Esophagus (tissue), 2 donors: ENCODE measurements at regions not wholly inside any gene's neighbourhood (a gene's known extent, or its start where the extent isn't known, plus 50 kb on each side); places are given as distances from the start of the nearest gene placed in this dataset.

Experiments used
- H3K27ac ChIP-seq, 2 donors: one replicate each; pipeline ENCODE4 v1.5.1; 2013; ENCODE audit warnings: low read depth in 2 of 2, mild to moderate bottlenecking in 2 of 2, inconsistent platforms in 1 of 2, low read length in 1 of 2, moderate library complexity in 1 of 2
- H3K27me3 ChIP-seq, 2 donors: one replicate each; pipeline ENCODE4 v1.6.1; 2013; ENCODE audit warnings: low read length in 2 of 2, control low read depth in 1 of 2, mild to moderate bottlenecking in 1 of 2; ENCODE audit not compliant: insufficient read depth in 2 of 2, control insufficient read depth in 1 of 2
- H3K36me3 ChIP-seq, 2 donors: one replicate each; pipeline ENCODE4 v1.6.1; 2013; ENCODE audit warnings: low read length in 1 of 2; ENCODE audit not compliant: control insufficient read depth in 2 of 2, insufficient read depth in 2 of 2
- H3K4me1 ChIP-seq, 2 donors: one replicate each; pipeline ENCODE4 v1.6.1; 2013; ENCODE audit warnings: low read length in 1 of 2; ENCODE audit not compliant: control insufficient read depth in 2 of 2, insufficient read depth in 2 of 2
- H3K4me3 ChIP-seq, 2 donors: one replicate each; pipeline ENCODE4 v1.5.1; 2013; ENCODE audit warnings: low read length in 2 of 2, mild to moderate bottlenecking in 2 of 2, low read depth in 1 of 2, moderate library complexity in 1 of 2
- H3K9me3 ChIP-seq, 2 donors: one replicate each; pipeline ENCODE4 v1.6.1; 2013; ENCODE audit warnings: mild to moderate bottlenecking in 2 of 2, low read depth in 1 of 2, low read length in 1 of 2, moderate library complexity in 1 of 2; ENCODE audit not compliant: control insufficient read depth in 2 of 2, insufficient read depth in 1 of 2
- WGBS, 2 donors: extraction: QIAGEN DNeasy Blood & Tissue Kit; methylation state at CpG; one replicate each; pipeline ENCODE4 v1.1.7; 2013; 5-methylcytosine and 5-hydroxymethylcytosine counted together
- donor health status: healthy with polysubstance abuse.
- donor health status: Bipolar disorder and iron deficiency.

DNA sequence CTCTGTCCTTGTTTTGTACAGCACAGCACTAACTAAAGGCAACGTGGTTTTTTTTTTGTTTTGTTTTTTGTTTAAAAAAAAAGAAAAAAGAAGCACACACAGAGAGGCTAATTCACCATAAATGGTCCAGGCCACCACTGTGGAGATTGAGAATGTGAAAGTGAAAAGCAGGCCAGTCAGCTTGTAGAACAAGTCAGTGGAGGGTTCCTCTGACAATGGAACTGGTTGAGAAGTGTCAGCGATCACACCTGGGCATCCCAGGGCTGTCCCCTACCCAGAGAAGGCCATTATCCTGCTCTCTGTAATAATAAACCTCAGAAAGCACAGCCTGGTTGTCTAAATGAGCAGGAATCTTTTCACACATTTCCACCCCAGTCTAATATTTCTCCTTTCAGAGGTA is 119.6 kb upstream of the ZNF438 start:
- WGBS, 2 donors, result 67 to 78% methylated on average over 2 of the region's 2 CpGs
- H3K27ac ChIP-seq, result no peak overlapping the region
- no peaks in the 10 kb centered on the region for H3K9me3 ChIP-seq
- H3K4me3 ChIP-seq, result no peak overlapping the region
- no peaks in the 10 kb centered on the region for H3K36me3 ChIP-seq
- H3K27me3 ChIP-seq, result no peaks in the 10 kb centered on the region
- peaks cover 2% of the 10 kb centered on the region in 2 donors for H3K4me1 ChIP-seq

GRCh38 chr10:31152421-31153135 is 120.9 kb upstream of the ZNF438 start:
- WGBS, 2 donors, result 55 to 61% methylated on average over 1 of the region's 1 CpG
- Histone ChIP-seq H3K4me3 (no peak overlapping the region), H3K9me3 (no peaks in the 10 kb centered on the region), H3K27ac (no peak overlapping the region), H3K36me3 (no peaks in the 10 kb centered on the region), H3K4me1 (peaks cover 0 to under 1% of the 10 kb centered on the region in 2 donors), H3K27me3 (no peaks in the 10 kb centered on the region)

DNA sequence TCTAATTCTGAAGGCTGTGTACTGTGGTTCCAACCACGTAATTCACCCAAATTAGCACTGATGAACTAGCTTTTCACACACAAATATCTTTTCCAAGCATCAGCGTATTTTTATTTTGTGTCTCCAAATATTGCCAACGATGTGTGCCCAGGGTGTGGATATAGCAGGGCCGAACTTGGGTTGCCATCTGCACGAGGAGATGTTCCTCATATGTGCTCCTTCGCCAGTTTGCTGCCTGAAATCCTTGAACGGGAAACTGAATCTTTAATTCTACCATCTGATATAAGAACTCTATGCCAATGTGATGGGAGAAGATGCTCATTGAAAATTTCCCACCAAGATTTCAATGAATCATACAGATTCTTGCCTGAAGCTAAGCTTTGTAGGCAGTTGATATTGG is 121.5 kb upstream of the ZNF438 start:
- Histone ChIP-seq H3K4me3 (no peak overlapping the region), H3K27me3 (no peaks in the 10 kb centered on the region), H3K27ac (no peak overlapping the region), H3K9me3 (no peaks in the 10 kb centered on the region), H3K36me3 (no peaks in the 10 kb centered on the region), H3K4me1 (peaks cover 0 to 3% of the 10 kb centered on the region in 2 donors)
- 92% methylated on average over 7 of the region's 7 CpGs for WGBS, 2 donors

GRCh38 chr10:31153692-31154091 is 122.0 kb upstream of the ZNF438 start:
- Histone ChIP-seq H3K4me3 (no peak overlapping the region), H3K27ac (no peak overlapping the region), H3K27me3 (no peaks in the 10 kb centered on the region), H3K36me3 (no peaks in the 10 kb centered on the region), H3K4me1 (peaks cover 0 to 3% of the 10 kb centered on the region in 2 donors), H3K9me3 (no peaks in the 10 kb centered on the region)
- WGBS, 2 donors, result 90 to 93% methylated on average over 8 of the region's 8 CpGs

GRCh38 chr10:31154996-31155395 is 123.3 kb upstream of the ZNF438 start:
- Histone ChIP-seq H3K36me3 (no peaks in the 10 kb centered on the region), H3K4me1 (peaks cover 0 to 3% of the 10 kb centered on the region in 2 donors), H3K27ac (no peak overlapping the region), H3K9me3 (no peaks in the 10 kb centered on the region), H3K27me3 (no peaks in the 10 kb centered on the region), H3K4me3 (no peak overlapping the region)
- 66 to 74% methylated on average over 3 of the region's 3 CpGs for WGBS, 2 donors

GRCh38 chr10:31157123-31158010 is 125.7 kb upstream of the ZNF438 start:
- Histone ChIP-seq H3K4me3 (no peak overlapping the region), H3K4me1 (peaks cover 0 to 3% of the 10 kb centered on the region in 2 donors), H3K36me3 (no peaks in the 10 kb centered on the region), H3K27me3 (no peaks in the 10 kb centered on the region), H3K27ac (no peak overlapping the region), H3K9me3 (no peaks in the 10 kb centered on the region)
- WGBS, 2 donors, result 23 to 45% methylated on average over 19 of the region's 19 CpGs

DNA sequence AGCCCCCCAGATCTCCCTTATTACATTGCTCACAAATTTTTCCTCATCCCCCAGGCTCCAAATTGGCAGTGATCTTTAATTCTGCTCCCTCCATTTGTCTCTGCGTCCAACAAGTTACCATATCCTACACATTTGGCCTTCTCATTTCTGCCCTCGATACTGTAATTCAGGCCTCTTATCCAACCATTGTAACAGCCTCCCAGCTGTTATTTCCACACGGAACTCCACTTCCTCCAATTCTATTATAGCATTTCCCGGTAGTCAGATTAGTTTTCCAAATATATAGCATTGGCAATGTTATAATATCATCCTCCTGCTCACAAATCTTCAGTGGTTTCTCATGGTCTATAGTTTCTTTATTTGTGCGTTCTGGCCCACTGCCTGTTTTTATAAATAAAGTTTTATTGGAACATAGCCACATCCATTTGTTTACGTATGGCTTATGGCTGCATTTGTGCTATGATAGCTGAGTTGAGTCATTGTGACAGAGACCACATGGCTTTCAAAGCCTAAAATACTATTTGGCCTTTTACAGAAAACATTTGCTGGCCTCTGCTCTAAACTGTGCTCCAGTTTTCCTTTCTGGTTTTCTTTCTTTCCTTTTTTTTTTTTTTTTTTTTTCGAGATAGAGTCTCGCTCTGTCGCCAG is 126.5 kb upstream of the ZNF438 start:
- Histone ChIP-seq H3K27me3 (no peaks in the 10 kb centered on the region), H3K4me3 (no peak overlapping the region), H3K27ac (no peak overlapping the region), H3K4me1 (peaks cover 0 to 3% of the 10 kb centered on the region in 2 donors), H3K9me3 (no peaks in the 10 kb centered on the region), H3K36me3 (no peaks in the 10 kb centered on the region)
- WGBS, 2 donors, result 72% methylated on average over 9 of the region's 9 CpGs

DNA sequence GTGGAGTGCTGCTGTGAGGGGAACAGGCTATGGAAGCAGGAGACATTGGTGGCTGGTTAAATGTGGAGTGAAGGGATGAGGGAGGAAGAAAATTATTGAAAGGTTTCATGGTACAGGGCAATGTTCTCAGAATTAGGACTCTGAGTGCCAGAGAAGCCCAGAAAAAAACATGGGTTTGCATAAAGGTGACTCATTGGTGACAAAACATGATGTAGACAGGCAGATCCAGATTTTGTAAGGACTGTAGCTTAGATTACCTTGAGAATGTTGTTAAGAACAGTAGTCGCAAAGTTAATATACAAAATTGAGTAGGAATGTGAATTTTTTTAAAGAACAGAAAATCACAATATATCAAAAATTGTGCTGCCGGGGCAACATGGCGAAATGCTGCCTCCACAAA is 134.9 kb upstream of the ZNF438 start:
- H3K9me3 ChIP-seq, result peaks cover 4 to 5% of the 10 kb centered on the region in 2 donors
- H3K36me3 ChIP-seq, result peaks cover 0 to 2% of the 10 kb centered on the region in 2 donors
- H3K27ac ChIP-seq, result no peak overlapping the region
- H3K4me3 ChIP-seq, result no peak overlapping the region
- H3K4me1 ChIP-seq, result no peaks in the 10 kb centered on the region
- no peaks in the 10 kb centered on the region for H3K27me3 ChIP-seq
- 93 to 97% methylated on average over 3 of the region's 3 CpGs for WGBS, 2 donors

DNA sequence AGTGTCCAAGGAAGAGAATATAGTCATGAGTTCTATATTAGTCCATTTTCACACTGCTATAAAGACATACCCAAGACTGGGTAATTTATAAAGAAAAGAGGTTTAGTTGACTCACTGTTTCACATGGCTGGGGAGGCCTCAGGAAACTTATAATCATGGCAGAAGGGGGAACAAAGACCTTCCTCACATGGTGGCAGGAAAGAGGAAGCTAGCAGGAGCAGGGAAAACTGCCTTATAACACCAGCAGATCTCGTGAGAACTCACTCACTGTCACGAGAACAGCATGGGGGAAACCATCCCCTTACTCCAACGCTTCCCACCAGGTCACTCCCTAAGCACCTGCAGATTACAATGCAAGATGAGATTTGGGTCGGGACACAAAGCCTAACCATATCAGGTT is 139.0 kb upstream of the ZNF438 start:
- 82 to 83% methylated on average over 4 of the region's 4 CpGs for WGBS, 2 donors
- H3K4me1 ChIP-seq, result no peaks in the 10 kb centered on the region
- peaks cover 0 to 2% of the 10 kb centered on the region in 2 donors for H3K36me3 ChIP-seq
- no peaks in the 10 kb centered on the region for H3K27me3 ChIP-seq
- peaks cover 4 to 5% of the 10 kb centered on the region in 2 donors for H3K9me3 ChIP-seq
- no peak overlapping the region for H3K4me3 ChIP-seq
- no peak overlapping the region for H3K27ac ChIP-seq
